HG02571 (cell line): ENCODE measurements at regions not wholly inside any gene's neighbourhood (a gene's known extent, or its start where the extent isn't known, plus 50 kb on each side); places are given as distances from the start of the nearest gene placed in this dataset.
A peak's percentile ranks its signal among the peaks of the same experiment; 100 is the strongest.

Experiments
- ATAC-seq: cut with Tn5 transposase; IDR thresholded peaks from one replicate; pipeline ENCODE4 v1.9.1; 2021; ENCODE audit warnings: mild to moderate bottlenecking, moderate library complexity; ENCODE audit not compliant: unreplicated experiment

DNA sequence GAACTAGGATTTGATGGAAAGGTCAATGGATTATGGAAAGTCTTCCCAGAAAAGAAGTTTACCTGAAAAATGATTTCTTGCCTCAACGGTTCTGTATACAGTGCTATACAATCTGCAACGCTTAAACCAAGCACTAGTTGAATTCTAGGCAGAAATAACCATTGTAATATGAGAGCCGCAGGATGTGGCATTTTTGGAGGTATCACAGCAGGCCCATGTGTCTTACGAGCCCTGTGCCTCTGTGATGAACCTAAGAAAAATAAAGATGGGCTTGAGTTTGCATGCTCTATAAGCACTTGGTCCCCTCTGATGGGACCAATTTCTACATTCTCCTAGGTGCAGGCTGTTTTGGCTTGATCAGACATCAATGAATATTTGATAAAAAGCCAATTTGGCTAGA is 78.7 kb upstream of the RFC3 start:
- ATAC-seq: no peak

GRCh38 chr13:33740134-33740538 is 77.8 kb upstream of the RFC3 start:
- no peak for ATAC-seq

DNA sequence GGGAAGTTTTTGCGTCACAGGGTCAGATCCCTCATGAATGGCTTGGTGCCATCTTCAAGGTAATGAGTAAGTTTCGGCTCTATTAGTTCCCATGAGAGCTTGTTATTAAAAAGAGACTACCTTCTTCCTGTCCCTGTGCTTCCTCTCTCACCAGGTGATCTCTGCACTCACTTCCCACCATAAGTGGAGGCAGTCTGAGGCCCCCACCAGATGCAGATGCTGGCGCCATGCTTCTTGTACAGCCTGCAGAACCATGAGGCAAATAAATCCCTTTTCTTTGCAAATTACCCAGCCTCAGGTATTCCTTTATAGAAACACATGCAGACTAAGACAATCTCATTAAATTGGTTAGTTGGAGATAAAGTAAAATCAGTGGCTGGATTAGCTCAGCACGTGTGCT is 75.6 kb upstream of the RFC3 start:
- no peak for ATAC-seq

GRCh38 chr13:33743438-33744368 is 74.2 kb upstream of the RFC3 start:
- ATAC-seq: peak; percentile 61

GRCh38 chr13:33744589-33745369 is 73.2 kb upstream of the RFC3 start:
- no peak for ATAC-seq

DNA sequence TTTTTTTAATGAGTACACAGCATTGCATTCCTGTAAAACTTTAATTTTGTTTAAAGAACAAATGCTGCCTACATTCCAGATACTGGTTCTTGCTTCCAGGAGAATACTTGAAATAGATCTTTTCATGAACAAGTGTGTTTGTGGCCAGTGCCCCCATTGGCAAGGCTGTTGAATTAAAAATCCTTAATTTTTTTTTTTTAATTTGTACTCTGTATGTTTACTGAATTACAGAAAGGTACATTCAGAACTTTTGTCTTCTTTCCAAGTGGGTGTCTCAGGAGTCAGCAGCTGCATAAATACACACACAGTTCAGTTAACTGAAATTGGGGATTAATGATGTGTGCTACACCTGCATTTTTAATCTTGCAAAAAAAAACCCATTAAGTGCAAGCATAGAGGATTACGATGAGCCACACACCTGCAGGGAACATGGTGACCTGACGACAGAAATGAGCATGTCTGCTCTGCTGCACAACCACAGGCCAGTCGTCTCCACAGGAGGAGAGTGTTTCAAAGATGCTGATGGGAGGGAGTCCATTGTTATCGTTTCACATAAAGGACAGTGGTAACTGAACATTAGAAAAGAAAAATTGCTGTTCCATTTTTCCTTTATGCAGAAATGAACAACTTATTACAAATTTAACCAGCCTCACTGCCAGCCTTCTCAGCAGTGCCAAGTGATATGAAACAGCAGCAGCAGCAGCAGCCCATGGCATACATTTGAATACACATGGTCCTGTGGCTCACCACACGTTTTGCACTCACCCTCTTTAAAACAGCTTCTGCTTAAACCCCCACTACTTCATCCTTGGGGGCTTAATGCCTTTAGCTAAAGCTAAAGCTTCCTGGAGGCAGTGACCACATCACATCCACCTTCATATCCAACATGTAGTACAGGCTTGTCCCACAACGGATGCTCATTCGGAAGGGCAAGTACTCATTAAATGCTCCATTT is 72.3 kb upstream of the RFC3 start:
- ATAC-seq: peak; percentile 60

GRCh38 chr13:33746867-33747266 is 71.1 kb upstream of the RFC3 start:
- ATAC-seq: no peak

DNA sequence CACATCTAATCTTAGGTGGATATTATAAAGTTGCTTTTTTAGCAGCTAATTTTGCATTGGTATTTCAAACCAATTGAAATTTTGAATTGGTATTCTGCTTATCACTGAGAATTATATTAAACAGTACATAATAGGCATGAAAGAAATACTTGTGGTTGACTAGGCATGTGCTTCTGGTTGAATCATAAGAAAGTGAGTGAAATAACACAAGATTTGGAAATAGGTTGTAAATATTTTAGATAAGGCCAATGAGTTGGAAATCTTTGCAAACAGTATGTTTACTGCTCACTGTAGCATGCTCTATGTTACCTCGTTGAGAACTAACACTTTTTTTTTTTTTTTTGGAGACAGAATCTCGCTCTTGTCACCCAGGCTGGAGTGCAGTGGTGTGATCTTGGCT is 66.8 kb upstream of the RFC3 start:
- no peak for ATAC-seq

DNA sequence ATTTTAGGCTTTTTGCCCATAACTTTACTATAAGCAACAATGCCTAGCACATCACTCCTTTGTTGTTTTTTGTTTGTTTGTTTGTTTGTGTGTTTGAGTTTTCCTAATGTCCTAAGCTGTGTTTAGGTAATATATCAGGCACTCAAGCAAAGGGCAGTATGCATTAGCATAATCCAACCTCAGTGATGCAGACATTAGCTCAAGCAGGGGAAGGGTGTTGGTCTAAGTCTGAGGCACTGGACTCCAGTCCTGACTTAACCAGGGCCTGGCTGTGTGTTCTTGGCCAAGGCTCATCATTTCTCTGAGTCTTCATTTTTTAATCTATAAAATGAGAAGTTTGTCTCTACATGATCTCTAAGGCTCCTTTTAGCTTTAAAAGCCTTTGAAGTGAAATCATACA is 65.9 kb upstream of the RFC3 start:
- ATAC-seq: no peak

DNA sequence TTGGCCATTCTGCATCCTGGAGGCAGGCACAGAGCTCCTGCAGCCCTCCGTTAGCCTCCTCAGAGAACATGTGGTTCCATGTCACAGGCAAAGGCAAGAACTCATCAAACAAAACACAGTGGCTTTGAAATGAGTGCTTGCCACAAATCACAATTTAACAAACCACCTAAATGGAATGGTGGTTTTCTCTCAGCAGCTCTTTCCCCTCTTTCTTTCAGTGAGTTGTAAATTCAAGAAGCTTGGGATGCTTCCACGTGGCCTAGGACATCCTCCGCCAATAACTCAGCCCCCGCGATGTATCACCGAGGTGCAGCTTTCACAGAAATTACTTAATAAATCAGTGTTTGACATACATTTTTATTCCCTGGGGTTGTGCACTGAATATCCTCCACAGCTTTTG is 65.4 kb upstream of the RFC3 start:
- no peak for ATAC-seq

DNA sequence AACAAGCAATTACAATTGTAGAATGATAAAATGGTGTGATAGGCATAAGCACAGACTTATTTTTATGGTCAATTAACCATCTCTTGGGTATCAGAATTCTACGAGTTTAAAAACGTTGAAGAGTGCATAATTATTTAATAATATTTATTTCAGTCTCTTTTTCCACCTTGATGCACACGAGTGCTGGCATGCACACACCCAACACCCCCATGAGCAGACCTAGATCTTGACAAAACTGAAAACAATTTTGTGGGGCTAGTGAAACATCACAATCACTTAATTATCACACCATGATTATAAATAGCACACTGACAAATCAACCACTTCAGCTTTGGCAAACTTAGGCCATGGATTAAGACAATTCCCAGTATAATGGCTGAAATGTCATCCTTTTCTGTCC is 61.0 kb upstream of the RFC3 start:
- ATAC-seq: no peak

DNA sequence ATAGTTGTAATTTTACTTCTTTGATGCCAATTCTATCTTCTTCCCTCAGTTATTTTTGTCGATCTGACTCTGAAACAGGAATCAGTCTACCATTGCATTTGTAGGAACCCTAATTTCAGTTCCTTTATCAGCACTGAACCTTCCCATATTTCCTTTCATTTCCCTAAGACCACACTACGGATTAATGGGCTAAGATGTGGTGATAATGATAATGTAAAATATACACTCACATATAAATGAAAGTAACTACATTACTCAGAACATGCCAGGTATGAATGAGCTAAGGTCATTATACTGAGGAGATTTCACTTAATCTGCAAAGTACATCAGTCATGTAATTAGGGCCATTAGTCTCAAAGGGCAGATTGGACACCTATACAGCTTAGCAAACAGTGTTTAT is 60.2 kb upstream of the RFC3 start:
- no peak for ATAC-seq

GRCh38 chr13:33758113-33758512 is 59.8 kb upstream of the RFC3 start:
- no peak for ATAC-seq

DNA sequence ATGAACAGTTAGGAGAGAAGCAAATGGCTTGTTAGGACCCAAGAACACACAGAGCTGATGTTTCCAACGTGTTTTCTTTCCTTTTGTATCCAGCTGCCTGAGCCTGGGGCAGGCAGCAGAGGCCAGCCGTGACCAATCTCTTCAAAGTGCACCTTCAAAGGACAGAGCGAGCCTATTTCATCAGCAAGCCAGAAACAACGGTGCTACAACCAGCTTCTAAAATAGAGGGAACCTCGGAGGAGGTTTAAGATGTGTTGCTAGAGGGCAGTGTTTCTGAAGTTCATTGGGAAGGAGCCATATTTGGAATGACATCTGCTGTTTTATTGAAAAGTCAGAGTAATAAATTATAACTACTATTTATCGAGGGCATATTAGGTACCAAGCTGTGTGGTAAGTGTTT is 56.2 kb upstream of the RFC3 start:
- no peak for ATAC-seq

DNA sequence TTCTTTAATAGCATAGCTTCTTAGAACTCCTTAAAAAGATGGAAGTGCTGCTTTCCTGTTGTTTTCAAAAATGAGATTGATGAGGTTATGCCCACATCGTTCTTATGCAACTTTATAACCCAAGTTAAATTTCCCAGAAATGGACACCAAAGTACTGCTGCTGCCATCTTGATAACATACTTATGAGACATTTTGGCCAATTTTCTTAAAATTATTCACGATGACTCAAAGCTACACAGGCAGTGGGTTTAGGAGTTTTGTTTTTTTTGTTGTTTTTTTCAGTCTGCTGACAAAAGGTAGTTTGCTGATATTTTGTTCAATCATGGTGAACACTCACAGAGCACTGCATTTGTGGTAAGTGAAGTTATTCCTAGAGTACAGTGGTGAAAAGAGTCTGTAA is 54.9 kb upstream of the RFC3 start:
- no peak for ATAC-seq

DNA sequence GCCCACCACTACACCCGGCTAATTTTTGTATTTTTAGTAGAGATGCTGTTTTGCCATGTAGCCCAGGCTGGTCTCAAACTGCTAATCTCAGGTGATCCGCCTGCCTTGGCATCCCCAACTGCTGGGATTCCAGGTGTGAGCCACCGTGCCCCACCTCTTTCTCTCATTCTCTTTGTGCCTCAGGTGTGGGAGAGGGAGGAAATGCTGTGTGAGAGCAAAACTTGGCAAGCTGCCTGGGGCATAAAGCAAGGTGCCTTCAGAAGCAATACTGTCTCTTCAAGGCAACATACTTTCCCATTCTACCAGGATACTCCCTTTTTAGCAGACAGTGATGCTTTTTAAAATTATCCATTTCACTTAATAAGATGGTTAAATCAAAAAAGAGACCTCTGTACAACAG is 53.2 kb upstream of the RFC3 start:
- ATAC-seq: no peak

- no peak for ATAC-seq
Observed at GRCh38 chr13:33766329-33767123, 51.4 kb upstream of the RFC3 start.

GRCh38 chr13:33767140-33767539 is 50.8 kb upstream of the RFC3 start:
- no peak for ATAC-seq
